ENCODE measurements at regions not wholly inside any gene's neighbourhood (a gene's known extent, or its start where the extent isn't known, plus 50 kb on each side); places are given as distances from the start of the nearest gene placed in this dataset.
"Not testable (repeated sequence)": the region's sequence is repeated elsewhere in the genome, so short reads cannot be mapped to it uniquely, and the experiment has no call there.

GRCh38 chr2:196500686-196501431 is 138.7 kb upstream of the CCDC150 start:
- DNase-seq = no peak

- DNase-seq = no peak
Measured at GRCh38 chr2:196501836-196502235, 137.7 kb upstream of the CCDC150 start.

DNA sequence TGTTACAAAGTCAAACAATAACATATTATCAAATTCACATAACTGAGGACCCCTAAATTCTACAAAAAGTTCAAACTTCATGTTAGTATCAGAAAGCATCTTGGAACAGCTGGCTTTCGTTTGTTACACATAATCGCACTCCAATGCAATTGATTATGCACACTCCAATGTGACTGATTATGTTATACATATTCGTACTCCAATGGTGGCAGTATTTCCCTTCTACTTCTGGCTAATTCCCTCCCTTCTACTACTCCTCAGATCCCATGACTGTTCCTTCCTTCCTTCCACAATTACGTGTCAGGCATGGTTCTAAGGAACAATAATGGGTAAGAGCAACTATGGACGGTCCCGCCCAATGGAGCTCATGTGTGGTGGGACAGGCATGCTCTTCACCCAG is 137.1 kb upstream of the CCDC150 start:
- DNase-seq = no peak

- no peak for DNase-seq
Measured at GRCh38 chr2:196503398-196503797, 136.1 kb upstream of the CCDC150 start.

DNA sequence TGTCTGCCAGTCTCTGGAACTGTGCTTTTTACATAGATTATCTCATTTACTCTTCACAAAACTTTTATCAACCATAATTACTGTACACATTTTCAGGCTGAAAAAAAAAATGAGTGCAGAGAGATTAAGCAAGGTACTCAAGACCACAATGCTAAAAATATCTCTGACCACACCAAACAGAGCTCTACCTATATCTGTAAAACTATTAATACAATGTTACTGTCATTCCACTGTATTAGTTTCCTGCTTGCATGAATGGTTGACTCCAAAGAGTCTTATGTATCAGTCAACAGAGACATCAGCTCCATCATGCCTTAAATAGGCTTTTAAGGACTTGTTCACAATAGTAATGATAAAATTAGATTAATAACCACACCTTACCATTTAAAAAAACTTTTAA is 134.7 kb upstream of the CCDC150 start:
- no peak for DNase-seq

- no peak for DNase-seq
Measured at GRCh38 chr2:196510246-196510645, 129.3 kb upstream of the CCDC150 start.

- DNase-seq = no peak
Measured at GRCh38 chr2:196511258-196512168, 128.0 kb upstream of the CCDC150 start.

GRCh38 chr2:196513796-196514526 is 125.6 kb upstream of the CCDC150 start:
- no peak for DNase-seq

DNA sequence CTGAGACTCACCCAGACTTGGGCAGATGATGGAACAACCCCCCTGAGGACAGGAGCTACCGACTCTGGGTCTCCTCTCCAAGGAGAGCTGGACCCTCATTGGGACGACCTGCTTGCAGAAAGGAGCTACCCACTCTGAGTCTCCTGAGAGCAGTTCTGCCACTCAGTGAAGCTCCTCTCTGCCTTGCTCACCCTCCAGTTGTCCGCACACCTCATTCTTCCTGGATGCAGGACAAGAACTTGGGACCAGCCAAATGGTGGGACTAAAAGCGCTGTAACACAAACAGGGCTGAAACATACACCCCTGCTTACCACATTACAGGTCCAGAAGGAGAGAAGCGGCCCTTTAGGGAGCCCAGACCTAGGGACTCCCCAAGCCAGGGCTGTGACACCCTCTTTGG is 124.9 kb upstream of the CCDC150 start:
- no peak for DNase-seq

- no peak for DNase-seq
Measured at GRCh38 chr2:196515051-196515450, 124.5 kb upstream of the CCDC150 start.

DNA sequence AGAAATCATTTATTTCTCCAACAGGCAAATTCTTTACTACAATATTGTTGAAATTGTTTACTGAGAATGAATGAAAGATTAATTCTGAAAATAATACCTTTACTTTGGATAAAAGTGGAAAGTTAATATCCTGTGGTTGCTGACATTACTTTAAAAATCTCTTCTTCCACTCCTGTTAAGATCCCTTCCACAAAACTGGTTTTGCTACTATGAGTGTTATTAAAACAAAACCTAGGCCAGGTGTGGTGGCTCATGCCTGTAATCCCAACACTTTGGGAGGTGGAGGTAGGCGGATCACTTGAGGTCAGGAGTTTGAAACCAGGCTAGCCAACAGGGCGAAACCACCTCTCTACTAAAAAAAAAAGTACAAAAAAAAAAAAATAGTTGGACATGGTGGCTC is 123.9 kb upstream of the CCDC150 start:
- DNase-seq = no peak

DNA sequence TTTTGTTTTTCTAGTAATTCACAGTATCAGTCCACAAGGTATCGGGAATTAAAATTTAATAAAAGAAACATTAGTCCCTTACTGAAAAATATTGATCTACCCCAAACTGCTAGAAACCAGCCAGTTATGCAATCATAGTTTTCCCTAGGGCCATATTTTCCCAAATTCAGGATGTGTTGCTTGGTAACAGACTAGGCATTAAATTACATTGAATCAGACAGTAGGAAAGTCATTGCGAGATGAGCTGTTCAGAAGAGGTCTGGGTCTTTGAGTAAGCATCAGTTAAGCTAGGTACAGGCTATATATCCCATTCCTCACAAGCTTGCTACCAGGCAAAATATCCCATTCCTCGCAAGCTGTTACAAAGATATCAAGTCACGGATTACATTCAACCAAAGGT is 123.0 kb upstream of the CCDC150 start:
- no peak for DNase-seq

- no peak for DNase-seq
Measured at GRCh38 chr2:196520605-196521004, 118.9 kb upstream of the CCDC150 start.

DNA sequence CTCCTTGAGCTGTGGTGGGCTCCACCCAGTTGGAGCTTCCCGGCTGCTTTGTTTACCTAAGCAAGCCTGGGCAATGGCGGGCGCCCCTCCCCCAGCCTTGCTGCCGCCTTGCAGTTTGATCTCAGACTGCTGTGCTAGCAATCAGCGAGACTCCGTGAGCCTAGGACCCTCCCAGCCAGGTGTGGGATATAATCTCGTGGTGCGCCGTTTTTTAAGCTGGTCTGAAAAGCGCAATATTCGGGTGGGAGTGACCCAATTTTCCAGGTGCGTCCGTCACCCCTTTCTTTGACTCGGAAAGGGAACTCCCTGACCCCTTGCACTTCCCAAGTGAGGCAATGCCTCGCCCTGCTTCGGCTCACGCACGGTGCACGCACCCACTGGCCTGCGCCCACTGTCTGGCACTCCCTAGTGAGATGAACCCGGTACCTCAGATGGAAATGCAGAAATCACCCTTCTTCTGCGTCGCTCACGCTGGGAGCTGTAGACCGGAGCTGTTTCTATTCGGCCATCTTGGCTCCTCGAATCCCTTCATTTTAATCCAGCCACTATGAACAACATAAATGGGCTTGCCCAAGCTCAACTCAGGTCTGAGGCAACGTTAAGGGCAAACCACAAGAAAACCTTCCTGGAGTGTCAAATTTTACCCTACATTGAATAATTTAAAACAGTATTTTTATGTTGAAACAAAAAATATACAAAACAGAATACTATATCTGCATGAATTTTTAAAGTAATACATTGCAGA is 112.4 kb upstream of the CCDC150 start:
- DNase-seq = not testable (repeated sequence)

DNA sequence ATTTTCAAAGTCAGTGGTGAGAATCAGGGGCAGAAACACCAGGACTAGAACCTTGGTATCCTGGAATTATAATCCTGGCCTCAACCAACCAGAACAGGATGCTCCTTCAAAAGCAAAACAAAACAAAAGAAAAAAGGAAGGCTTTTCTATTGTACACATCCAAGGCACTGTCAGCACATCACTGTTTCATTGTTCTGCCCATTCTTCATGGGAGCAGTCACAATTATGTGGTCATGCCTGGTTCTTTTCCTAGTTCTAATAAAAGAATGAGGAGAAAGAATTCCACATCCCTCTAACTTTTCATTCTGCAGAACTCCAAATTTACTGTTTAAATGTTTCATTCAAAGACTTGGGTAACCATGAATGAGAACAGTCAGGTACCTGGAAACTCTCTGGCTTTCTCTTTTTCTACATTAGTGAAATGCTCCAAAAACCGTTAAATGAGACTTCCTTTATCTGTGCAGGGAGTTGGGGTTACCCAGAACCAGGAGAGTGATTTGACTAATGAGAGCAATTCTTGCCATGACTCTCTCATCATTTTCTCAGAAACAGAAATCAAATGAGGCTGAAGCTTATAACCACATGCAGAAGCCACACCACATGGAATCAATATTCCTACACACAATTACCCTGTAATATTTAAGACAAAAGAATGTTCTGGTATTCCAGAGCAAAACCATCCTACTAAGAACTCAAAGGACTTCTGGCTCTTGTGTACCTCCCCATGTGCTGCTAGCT is 110.9 kb upstream of the CCDC150 start:
- no peak for DNase-seq

DNA sequence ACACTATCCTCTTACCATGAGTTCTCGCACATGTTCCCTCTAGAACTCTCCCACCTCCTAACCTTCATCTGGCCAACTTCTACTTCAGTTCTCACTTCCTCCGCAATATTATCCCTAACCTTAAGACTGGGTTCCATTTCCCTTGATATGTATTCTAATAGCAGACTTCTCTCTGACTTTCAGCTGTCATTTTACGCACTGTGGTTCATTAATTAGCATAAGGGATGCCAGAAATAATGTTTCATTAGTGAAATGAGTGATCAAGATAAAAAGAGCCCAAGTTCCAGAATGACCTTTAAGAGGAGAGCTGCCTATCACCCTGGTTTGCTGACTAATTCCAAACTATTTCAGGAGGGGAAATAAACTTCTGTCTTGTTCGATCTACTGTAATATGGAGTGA is 108.6 kb upstream of the CCDC150 start:
- DNase-seq = no peak

GRCh38 chr2:196533772-196534397 is 105.6 kb upstream of the CCDC150 start:
- DNase-seq = no peak

- no peak for DNase-seq
Measured at GRCh38 chr2:196534495-196534894, 105.0 kb upstream of the CCDC150 start.

- no peak for DNase-seq
Measured at GRCh38 chr2:196535061-196535460, 104.5 kb upstream of the CCDC150 start.

GRCh38 chr2:196535742-196536141 is 103.8 kb upstream of the CCDC150 start:
- no peak for DNase-seq

GRCh38 chr2:196537311-196537710 is 102.2 kb upstream of the CCDC150 start:
- no peak for DNase-seq

DNA sequence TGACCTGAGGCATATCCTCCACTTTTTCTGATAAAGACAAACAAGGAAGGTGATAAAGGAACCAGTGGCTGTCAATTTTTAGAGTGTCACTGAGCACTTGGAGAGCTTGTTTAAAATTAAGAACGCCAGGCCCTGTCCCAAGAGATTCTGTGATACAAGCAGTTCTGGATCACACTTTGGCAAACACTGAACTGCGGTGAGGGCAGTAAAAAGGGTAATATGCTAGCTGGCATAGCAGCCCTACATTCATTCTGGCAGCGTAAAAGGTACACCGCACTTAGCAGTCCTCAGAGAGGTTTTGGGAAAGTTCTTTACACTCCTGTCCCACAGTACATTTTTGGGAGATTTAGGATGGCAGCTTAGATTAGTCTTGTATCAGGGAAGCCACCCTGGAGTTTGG is 101.3 kb upstream of the CCDC150 start:
- DNase-seq = no peak
